Panc1 (cell line): ENCODE measurements at regions not wholly inside any gene's neighbourhood (a gene's known extent, or its start where the extent isn't known, plus 50 kb on each side); places are given as distances from the start of the nearest gene placed in this dataset.

Experiments used
- ATAC-seq: fragments of 200-7000 bp; cut with Tn5 transposase; 2 replicates; pipeline ENCODE4 v1.9.1; 2020; ENCODE audit warnings: mild to moderate bottlenecking, moderate library complexity
- BruUV-seq: library from RNA; stranded (reverse); fragments of 400-500 nt; replicated peaks from 2 replicates; lab custom pipeline; 2021; lab: Mats Ljungman, UMichigan
- CTCF ChIA-PET: fragments of 300-600 bp; sonication (Branson Sonifier 250); formaldehyde crosslinking; loops from one replicate; lab custom pipeline; 2022; ENCODE audit warnings: antibody characterized with exemption; lab: Charles Lee
- POLR2A ChIA-PET: fragments of 300-600 bp; sonication (Branson Sonifier 250); formaldehyde crosslinking; loops from one replicate; lab custom pipeline; 2022; ENCODE audit warnings: antibody characterized with exemption; lab: Charles Lee
- DNase-seq: peaks from one replicate; pipeline ENCODE4 v3.0.0-alpha.2; 2010; ENCODE audit warnings: low read depth, low spot score
- H3K27ac ChIP-seq: 2 replicates; pipeline ENCODE4 v1.5.1; 2011; ENCODE audit warnings: mild to moderate bottlenecking, low read length, inconsistent platforms
- H3K27me3 ChIP-seq: fragments of 200-500 bp; sonication (Bioruptor generic); 2 replicates; pipeline ENCODE4 v1.6.0; 2014; ENCODE audit warnings: low read length, inconsistent platforms; ENCODE audit not compliant: control insufficient read depth, insufficient read depth
- H3K36me3 ChIP-seq: fragments of 200-500 bp; sonication (Bioruptor generic); 2 replicates; pipeline ENCODE4 v1.5.1; 2014; ENCODE audit warnings: inconsistent platforms, mild to moderate bottlenecking, low read length, moderate library complexity; ENCODE audit not compliant: control insufficient read depth, insufficient read depth
- H3K4me1 ChIP-seq: 2 replicates; pipeline ENCODE4 v1.5.1; 2011; ENCODE audit warnings: inconsistent platforms, mild to moderate bottlenecking, low read length, moderate library complexity; ENCODE audit not compliant: control insufficient read depth, insufficient read depth
- H3K4me3 ChIP-seq, 2 experiments: 2 replicates each; pipeline ENCODE4 v1.5.1; 2011 to 2012; ENCODE audit warnings: low read depth in 2 of 2, low read length in 2 of 2, mild to moderate bottlenecking in 2 of 2, inconsistent platforms in 1 of 2, moderate library complexity in 1 of 2
- H3K9me3 ChIP-seq: fragments of 200-500 bp; sonication (Bioruptor generic); 2 replicates; pipeline ENCODE4 v1.5.1; 2014; ENCODE audit warnings: low read depth, mild to moderate bottlenecking, inconsistent platforms, low read length, moderate library complexity; ENCODE audit not compliant: control insufficient read depth, insufficient read depth
- CTCF ChIP-seq: fragments of 450-650 bp; IDR thresholded peaks from 2 replicates; pipeline ENCODE4 v1.5.1; 2017; ENCODE audit warnings: mild to moderate bottlenecking
- POLR2AphosphoS5 ChIP-seq: IDR thresholded peaks from 2 replicates; pipeline ENCODE4 v1.6.1; 2012; ENCODE audit warnings: mild to moderate bottlenecking, low read depth, low read length, moderate library complexity
- REST ChIP-seq, 2 experiments: IDR thresholded peaks; 2 replicates each; pipeline ENCODE4 v1.6.1; 2011 to 2012; ENCODE audit warnings: low read depth in 2 of 2, control low read depth in 1 of 2, low read length in 1 of 2, mild to moderate bottlenecking in 1 of 2, moderate library complexity in 1 of 2; ENCODE audit not compliant: insufficient read depth in 1 of 2
- SIN3A ChIP-seq: IDR thresholded peaks from 2 replicates; pipeline ENCODE4 v1.6.1; 2012; ENCODE audit warnings: low read depth, mild to moderate bottlenecking, low read length, moderate library complexity, borderline replicate concordance; ENCODE audit not compliant: insufficient read depth
- TCF7L2 ChIP-seq: IDR thresholded peaks from 2 replicates; pipeline ENCODE4 v1.6.1; 2011; ENCODE audit warnings: mild to moderate bottlenecking, low read depth, low read length, inconsistent platforms
- in situ Hi-C: cut with HindIII; loops from 2 replicates; pipeline ENCODE4 v1.10.0; 2016; ENCODE audit warnings: low sequenced_read_pairs, low pct_unique_long_range_greater_than_20kb
- intact Hi-C: fragments of 100-400 bp; cut with micrococcal nuclease; formaldehyde crosslinking; loops from one replicate; pipeline ENCODE4 v1.10.0; 2022; ENCODE audit not compliant: unreplicated experiment

- in situ Hi-C loops = no loop called here
- intact Hi-C loops = no loop called here
- Histone ChIP-seq H3K9me3 (no peaks in the 10 kb centered on the region), H3K4me1 (no peaks in the 10 kb centered on the region), H3K27ac (no peak overlapping the region), H3K36me3 (no peaks in the 10 kb centered on the region), H3K4me3 (no peak overlapping the region), H3K27me3 (no peaks in the 10 kb centered on the region)
- DNase-seq (no peak), ATAC-seq (no peak)
- no TSS peak for BruUV-seq
- TF ChIP-seq SIN3A (no peak), REST (IDR thresholded peaks at IDR 0.05; ENCODE audit: insufficient read depth in 1 of 2, low read depth in 2 of 2, low read length in 1 of 2) (no peak), CTCF (no peak), POLR2AphosphoS5 (no peak), TCF7L2 (no peak)
- ChIA-PET POLR2A (interaction anchor here (0.6 kb wide), 1 partner anchor 267 kb away, joined by 6 read pairs; no protein-coding TSS in a partner anchor), CTCF (interaction anchor here (0.6 kb wide), 1 partner anchor 310 kb away, joined by 4 read pairs; no protein-coding TSS in a partner anchor)
Measured at GRCh38 chr17:77827039-77827438, 131.5 kb upstream of the TNRC6C start.

DNA sequence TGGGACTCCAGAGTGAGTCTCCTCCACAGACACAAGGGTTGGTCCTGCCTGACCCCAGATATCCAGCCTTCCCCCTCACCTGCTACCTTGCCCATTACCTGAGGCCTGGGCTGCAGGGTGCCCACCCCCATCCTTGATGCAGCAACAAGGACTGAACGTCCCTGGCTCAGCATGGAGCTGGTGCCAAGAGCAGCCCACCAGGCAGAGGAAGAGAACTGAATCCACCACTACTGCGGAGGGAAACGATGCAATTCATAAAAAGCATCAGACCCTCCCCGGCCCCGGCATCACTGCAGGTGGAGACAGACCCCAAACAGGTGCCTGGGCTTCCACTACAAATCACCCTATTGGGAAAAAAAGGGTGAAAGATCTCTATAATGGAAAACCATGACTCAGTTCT is 131.0 kb upstream of the TNRC6C start:
- POLR2A ChIA-PET = interaction anchor here (0.6 kb wide), 1 partner anchor 268 kb away, joined by 6 read pairs; no protein-coding TSS in a partner anchor
- TF ChIP-seq POLR2AphosphoS5 = no peak
- TF ChIP-seq REST (IDR thresholded peaks at IDR 0.05; ENCODE audit: insufficient read depth in 1 of 2, low read depth in 2 of 2, low read length in 1 of 2) = no peak
- TF ChIP-seq CTCF = no peak
- no peak for TF ChIP-seq TCF7L2
- TF ChIP-seq SIN3A = no peak
- no peak for ATAC-seq
- Histone ChIP-seq H3K9me3 (no peaks in the 10 kb centered on the region), H3K27ac (no peak overlapping the region), H3K4me3 (no peak overlapping the region), H3K27me3 (no peaks in the 10 kb centered on the region), H3K36me3 (no peaks in the 10 kb centered on the region), H3K4me1 (no peaks in the 10 kb centered on the region)
- CTCF ChIA-PET = interaction anchor here (0.6 kb wide), 1 partner anchor 309 kb away, joined by 4 read pairs; no protein-coding TSS in a partner anchor
- no peak for DNase-seq
- in situ Hi-C loops (no loop called here), intact Hi-C loops (no loop called here)
- BruUV-seq = no TSS peak
